Kasumi-1 (cell line): ENCODE measurements at regions not wholly inside any gene's neighbourhood (a gene's known extent, or its start where the extent isn't known, plus 50 kb on each side); places are given as distances from the start of the nearest gene placed in this dataset.
"Not testable (repeated sequence)": the region's sequence is repeated elsewhere in the genome, so short reads cannot be mapped to it uniquely, and the experiment has no call there.

Experiments
- DNase-seq, 2 experiments: peaks; one replicate each; lab custom pipeline; 2025; lab: John Stamatoyannopoulos, UW

DNA sequence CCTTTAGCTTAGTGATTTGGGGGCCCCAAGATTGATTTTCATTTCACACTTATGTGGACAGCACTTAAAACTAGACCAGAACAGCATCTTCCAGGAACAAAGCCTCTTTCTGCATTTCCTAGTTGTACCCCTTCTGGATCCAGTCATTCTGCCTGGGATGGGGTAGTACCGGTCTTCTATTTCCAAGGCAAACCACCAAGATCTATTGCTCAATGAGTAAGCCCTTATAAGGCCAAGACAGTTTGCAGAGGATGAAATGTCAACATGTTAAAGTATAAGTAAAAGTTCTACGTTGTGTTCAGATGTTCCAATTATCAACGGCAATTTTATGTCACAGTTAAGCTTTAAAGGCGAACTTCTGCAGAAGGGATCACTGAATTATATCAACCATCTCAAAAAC lies 106.9 kb upstream of the ZNF746 start:
- DNase-seq: peak; percentile 30 to 50

DNA sequence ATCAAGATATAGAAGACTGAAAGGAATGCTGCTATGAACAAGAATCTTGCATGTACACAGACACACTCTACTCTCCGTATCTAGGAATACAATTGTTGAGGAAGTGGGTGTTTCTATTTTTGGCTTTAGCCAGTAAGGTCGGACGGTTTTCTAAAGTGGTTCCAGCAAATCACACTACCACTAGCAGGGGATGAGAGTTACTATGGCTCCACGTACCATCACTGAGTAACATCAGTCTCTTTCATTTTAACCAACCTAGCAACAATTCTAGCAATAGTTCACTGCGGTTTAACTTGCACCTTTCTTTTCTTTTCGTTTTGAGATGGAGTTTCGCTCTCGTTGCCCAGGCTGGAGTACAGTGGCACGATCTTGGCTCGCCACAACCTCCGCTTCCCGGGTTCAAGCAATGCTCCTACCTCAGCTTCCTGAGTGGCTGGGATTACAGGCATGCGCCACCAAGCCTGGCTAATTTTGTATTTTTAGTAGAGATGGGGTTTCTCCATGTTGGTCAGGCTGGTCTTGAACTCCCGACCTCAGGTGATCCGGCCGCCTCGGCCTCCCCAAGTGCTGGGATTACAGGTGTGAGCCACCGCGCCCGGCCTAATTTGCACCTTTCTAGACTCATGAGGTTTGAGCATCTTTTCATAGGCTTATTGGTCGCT lies 103.2 kb upstream of the ZNF746 start:
- DNase-seq: peak; percentile 65 to 68

DNA sequence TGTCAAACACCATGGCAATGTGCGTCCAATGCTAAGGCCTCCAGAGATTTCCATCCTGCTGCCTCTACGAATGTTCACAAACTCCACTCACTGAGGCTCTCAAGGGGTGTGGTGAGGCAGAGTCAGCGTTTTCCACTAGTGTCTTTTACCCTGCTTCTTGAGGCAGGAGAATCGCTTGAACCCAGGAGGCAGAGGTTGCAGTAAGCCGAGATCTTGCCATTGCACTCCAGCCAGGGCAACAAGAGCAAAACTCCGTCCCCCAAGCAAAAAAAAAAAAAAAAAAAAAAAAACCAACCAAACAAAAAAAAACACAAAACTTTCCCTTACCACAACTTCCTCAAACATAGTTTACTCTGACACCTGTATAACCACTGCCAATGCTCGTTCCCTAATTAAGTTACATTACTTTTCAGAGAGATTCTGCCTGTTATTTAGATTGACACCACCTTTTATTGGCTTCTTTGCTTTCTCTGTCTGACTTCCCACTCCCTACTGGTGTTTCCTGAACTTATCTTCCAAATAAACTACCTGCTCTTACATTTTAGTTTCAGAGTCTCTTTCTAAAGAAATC lies 102.1 kb upstream of the ZNF746 start:
- DNase-seq: peak in 1 of 2 experiments; percentile 5

DNA sequence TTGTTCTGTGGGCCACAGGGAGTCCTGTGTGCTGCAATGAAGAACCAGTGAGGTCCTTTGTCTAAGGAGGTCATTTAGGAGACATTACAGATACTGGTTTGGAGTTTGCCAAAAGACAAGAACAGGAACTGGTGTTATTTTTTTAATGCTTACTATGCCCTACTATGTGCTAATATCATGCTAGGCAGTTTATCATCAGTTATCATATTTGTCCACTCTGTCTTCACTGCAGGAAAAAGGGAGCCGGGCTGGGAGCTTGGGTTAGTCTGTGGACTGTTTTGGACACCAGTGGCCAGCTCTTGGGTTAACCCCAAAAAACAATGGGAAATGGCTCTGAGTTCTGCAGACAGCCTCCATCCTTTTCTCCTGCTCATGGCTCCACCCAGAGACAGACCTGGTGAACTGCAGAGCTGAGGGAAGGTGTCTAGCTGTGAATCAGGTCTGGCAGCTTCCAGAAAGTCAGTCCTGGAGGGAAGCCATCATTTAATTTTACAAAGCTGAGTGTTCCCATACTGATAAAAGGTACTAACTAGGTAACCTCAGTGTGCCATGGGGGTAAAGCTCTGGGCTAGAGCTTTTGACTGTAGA lies 101.2 kb upstream of the ZNF746 start:
- DNase-seq: peak; percentile 54 to 56

DNA sequence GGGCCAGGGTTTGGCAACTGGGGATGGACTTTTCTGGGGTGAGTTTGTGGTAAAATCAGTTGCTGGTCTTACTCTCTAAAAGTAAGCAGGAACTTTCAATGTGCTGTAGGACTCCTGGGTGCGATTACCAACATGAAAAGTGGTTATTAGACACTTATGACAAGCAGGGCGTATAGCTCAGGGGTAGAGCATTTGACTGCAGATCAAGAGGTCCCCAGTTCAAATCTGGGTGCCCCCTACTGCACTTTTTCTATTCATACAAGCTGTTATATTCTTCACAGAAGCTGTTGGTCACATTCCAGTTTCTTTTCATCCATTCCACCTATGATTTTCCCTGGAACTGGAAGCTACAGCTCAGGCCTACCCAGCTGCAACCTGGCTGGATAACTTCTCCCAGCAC lies 100.2 kb upstream of the ZNF746 start:
- DNase-seq: not testable (repeated sequence)

DNA sequence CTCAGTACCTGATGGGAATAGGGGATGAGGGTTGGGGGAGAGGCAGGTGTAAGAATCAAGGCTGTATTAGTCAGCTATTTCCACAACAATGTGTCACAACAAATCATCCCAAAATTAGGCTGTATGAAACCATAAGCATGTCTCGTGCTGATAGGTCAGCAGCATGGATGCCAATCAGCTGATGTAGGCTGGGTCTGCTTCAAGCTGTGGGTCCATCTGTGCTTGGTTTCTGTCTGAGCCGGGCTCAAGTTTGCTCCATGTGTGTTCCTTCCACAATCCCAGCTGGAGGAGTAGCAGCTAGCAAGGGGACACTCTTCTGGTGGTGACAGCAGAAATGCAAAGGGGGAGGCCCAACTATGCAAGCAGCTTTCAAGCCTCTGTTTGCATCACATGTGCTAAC lies 97.9 kb upstream of the ZNF746 start:
- DNase-seq: no peak

DNA sequence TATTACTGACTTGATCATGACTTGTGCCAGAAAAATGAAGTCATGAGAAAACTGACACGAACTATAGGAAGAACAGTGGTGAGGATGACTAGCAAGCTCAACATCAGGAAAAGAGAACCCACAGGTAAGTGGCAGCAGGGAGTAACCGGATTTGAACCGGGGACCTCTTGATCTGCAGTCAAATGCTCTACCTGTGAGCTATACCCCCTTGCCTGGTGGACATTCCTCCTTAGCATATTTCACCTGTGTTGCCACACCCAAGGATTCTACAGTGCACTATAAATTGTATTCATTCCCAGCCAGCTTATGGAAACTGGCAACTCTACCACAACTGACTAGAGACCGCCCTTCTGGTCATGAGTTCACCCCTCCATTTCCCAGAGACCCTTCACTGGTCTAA lies 97.5 kb upstream of the ZNF746 start:
- no peak for DNase-seq

DNA sequence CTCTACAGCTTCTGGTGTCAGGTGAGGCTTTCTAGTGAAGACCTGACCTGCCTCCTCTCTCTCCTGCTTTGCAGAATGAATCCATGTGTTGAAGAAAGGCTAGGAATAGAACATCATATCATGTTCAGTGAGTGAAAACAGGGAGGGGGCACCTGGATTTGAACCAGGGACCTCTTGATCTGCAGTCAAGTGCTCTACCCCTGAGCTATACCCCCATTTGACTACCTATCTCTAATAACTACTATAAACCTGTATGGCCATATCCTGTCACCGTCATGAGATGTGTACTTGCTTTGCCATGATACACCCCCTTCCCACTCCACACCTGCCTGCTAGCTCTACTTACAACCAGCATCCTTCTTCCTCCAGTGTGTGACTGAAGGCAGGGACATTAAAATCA lies 91.3 kb upstream of the ZNF746 start:
- no peak for DNase-seq

DNA sequence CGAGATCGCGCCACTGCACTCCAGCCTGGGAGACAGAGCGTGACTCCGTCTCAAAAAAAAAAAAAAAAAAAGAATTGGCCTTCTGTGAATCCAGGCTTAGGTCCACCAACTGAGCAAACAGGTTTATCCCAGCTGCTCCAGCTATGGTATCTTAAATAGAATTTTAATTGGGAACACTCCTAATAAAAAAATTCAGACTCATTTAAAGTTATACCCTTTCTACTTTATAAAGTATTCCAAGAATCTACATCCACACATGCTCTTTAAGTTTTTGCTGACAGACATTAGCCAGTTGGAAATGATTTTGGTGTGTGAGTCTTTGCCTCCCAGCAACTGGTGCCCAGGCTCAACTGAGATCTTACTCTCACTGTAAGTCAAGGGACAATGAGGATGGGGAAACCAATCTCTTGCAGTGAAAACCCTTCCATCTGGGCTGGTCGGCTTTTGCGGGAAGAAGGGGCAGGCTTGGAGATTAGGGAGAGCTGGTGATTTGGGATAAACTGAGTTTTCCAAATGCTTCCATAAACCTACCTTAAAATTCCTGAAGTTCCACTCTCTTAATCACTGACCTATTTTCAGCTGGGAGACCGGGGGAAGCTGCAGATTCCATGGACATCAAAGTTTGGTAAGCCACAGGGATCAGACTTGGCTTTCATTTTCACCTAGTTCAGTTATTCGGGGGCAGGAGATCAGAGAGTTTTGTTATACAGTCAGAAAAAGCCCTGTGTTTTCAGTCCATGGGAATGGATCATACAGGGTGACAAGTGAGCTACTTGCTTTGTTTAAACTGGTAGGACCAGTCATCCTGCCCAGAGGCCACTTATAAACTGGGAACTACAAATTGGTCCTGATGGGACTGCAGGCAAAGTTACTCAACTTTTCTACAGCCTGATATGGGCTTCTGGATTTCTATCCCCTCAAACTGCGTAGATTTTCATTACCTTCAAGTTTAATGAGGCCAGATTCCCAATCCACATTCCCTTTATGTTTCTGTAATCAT lies 89.3 kb upstream of the ZNF746 start:
- DNase-seq: no peak

DNA sequence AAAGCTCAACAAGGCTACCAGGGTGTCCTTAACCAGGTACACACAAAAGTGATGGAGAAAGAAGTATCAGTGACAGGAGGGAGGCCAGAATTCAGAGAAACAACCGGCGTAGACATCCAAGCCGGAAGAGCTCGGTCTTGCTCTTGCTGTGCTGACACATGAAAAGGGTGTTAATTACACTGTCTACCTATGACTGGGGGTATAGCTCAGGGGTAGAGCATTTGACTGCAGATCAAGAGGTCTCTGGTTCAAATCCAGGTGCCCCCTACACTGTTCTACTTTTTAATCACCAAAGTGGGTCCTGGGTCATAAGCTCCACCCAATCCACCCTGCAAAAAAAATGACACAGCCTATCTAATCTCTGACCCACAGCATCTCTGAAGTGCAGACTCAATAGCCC lies 86.9 kb upstream of the ZNF746 start:
- no peak for DNase-seq

DNA sequence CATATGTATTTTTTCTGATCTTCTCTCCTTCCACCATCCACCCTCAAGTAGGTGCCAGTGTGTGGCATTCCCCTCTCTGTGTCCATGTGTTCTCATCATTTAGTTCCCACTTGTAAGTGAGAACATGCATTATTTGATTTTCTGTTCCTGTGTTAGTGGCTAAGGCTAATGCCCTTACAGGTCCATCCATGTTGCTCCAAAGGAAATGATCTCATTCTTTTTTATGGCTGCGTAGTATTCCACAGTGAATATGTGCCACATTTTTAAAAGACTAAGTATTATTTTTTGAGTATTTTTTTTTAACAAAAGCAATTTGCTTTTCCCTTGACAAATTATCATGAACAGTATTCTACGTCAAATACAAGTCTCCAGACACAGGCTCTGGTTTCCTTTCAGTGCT lies 86.4 kb upstream of the ZNF746 start:
- DNase-seq: no peak

DNA sequence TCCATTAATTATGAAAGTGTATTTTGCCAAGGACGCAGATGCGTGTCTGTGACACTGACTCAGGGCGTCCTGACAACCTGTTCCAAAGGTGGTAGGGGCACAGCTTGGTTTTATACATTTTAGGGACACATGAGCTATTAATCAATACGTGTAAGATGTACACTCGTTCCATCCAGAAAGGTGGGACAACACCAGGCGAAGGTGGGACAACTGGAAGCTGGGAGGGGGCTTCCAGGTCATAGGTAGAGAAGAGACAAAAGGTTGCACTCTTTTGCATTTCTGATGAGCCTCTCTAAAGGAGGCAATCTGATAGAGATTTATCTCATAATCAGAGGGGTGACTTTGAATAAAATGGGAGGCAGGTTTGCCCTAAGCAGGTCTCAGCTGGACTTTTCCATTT lies 82.7 kb upstream of the ZNF746 start:
- no peak for DNase-seq

DNA sequence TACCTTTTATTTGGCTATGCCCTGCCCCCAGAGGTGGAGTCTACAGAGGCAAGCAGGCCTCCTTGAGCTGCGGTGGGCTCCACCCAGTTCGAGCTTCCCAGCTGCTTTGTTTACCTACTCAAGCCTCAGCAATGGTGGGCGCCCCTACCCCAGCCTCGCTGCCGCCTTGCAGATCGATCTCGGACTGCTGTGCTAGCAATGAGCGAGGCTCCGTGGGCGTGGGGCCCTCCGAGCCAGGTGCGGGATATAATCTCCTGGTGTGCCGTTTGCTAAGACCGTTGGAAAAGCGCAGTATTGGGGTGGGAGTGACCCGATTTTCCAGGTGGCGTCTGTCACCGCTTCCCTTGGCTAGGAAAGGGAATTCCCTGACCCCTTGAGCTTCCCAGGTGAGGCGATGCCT lies 81.8 kb upstream of the ZNF746 start:
- DNase-seq: not testable (repeated sequence)

DNA sequence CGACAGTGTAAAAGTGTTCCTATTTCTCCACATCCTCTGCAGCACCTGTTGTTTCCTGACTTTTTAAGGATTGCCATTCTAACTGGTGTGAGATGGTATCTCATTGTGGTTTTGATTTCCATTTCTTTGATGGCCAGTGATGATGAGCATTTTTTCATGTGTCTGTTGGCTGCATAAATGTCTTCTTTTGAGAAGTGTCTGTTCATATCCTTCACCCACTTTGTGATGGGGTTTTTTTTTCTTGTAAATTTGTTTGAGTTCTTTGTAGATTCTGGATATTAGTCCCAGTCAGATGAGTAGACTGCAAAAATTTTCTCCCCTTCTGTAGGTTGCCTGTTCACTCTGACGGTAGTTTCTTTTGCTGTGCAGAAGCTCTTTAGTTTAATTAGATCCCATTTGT lies 76.8 kb upstream of the ZNF746 start:
- not testable (repeated sequence) for DNase-seq

DNA sequence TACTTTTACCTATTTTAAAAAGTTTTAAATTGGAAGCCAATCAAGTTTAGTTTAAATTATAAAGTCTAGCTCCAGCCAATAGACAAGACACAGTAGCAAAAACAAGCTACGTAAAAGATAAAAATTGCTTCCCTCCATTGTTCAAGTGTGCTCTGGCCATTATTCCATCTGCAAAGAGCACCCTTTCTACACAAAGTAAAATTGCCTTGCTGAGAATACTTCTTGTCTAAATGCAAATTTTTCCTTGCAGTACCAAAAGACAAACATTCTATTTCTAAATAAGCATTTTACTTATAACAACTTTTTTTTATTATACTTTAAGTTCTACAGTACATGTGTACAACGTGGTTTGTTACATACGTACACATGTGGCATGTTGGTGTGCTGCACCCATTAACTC lies 75.9 kb upstream of the ZNF746 start:
- no peak for DNase-seq

DNA sequence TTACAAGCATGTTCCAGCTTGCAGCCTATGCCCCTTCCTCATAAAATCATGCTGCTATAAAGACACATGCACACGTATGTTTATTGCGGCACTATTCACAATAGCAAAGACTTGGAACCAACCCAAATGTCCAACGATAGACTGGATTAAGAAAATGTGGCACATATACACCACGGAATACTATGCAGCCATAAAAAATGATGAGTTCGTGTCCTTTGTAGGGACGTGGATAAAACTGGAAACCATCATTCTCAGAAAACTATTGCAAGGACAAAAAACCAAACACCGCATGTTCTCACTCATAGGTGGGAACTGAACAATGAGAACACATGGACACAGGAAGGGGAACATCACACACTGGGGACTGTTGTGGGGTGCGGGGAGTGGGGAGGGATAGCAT lies 75.3 kb upstream of the ZNF746 start:
- DNase-seq: not testable (repeated sequence)

DNA sequence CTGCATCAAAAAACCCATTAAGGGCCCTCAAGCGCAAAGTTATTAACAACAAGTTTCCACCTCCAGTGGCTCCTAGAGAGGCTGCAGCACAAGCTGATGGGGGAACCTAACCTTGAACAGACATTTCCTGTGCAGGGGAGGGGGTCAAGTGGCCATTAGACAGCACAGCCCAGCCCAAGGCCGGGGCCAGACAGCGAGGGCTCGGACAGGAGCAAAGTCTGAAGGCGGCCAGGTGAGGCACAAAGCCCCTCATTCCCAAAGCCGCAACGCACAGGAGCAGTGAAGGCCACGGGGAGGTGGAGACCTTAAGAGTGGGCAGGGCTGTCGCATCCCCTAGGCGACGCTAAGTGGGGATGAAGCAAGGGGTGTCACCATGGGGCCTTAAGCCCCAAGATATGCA lies 73.2 kb upstream of the ZNF746 start:
- no peak for DNase-seq

DNA sequence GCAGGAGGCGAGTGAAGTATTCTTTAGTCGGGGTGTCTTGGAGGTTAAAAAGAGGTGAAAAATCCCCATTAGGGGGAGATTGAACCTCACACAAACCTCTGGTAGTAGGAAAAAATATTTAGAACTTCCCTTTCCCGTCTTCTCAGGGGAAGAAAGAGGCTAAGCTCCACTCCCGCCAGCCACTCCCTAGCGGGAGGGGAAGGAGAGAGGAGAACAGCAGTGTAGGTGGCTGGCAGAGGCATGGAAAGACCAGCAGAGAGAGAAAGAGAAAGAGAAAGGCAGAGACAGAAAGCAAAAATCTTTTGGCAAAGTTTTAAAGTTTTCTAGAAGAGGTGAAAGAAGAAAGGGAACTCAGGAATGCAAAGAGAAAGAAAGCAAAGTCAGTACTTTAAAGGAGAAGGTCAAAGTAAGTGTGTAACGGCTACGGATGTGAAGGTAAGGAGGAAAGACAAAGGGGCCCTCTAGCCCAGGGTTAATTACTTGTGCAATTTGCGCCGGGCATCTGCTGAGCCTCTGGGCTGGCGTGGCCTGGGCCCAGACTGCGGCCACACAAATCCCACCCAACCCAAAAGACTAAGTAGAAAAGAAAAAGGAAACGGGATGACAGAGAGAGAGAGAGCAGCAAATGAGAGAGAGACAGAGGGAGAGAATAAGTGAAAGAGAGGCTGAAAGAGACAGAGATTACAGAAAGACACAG lies 72.3 kb upstream of the ZNF746 start:
- DNase-seq: peak; percentile 39 to 47

DNA sequence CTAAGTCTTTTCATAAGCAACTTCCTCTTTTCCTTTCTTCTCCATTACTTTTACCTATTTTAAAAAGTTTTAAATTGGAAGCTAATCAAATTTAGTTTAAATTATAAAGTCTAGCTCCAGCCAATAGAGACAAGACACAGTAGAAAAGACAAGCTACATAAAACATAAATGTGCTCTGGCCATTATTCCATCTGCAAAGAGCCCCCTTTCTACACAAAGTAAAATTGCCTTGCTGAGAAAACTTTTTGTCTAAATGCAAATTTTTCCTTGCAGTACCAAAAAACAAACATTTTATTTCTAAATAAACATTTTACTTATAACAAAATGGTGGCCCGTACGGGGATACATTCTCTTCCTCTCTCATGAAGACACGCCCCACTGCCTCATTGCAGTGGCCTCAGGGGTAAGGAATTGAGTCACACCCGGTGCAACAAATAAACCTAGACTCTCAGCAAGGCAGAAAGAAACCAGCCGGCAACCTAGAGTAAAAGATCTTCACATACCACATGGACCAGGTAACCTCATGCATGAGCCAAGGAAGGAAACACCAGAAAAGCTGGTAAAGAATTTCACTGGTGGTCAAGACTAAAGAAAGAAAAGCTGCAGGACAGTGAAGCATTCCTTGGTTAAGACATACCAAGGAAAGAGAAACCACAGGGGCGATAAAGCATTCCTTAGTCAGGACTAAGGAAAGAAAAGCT lies 71.6 kb upstream of the ZNF746 start:
- DNase-seq: peak; percentile 51 to 59

DNA sequence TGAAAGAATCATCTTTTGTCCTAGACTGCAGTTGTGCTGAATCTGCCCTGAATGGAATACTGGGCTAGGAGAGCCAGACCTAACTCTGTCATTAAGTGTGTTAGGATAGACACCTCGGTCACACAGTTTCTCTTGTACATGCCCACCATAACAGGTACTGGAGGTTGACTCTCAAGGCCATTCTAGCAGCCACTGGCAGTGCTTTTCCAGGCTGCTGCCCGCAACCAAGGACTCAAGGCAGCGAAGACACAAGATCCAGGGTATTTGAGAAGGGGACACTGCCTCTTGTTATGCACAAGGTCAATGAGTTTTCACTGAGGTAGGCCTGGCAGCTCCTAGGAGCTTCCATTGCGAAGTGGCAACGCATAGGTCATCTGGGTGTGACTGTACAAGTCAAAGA lies 70.6 kb upstream of the ZNF746 start:
- DNase-seq: no peak

DNA sequence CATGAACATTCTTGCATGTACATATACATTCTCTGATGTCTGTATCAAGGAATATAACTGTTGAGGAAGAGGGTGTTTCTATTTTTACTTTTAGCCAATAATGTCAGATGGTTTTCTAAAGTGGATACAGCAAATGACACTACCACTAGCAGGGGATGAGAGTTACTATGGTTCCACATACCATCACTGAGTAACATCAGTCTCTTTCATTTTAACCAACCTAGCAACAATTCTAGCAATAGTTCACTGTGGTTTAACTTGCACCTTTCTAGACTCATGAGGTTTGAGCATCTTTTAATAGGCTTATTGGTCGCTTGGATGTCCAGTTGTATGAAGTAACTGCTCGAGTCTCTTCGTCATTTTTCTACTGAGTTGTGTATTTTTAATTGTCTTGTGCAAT lies 68.5 kb upstream of the ZNF746 start:
- DNase-seq: no peak

DNA sequence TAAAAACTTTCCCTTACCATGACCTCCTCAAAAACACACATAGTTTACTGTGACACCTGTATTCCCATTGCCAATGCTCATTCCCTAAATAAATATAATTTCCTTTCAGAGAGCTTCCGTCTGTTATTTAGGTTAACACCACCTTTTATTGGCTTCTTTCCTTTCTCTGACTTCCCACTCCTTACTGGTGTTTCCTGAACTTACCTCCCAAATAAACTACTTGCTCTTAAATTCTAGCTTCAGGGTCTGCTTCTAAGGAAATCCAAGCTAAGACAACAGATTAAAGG lies 67.4 kb upstream of the ZNF746 start:
- DNase-seq: no peak
